ENCODE measurements at regions not wholly inside any gene's neighbourhood (a gene's known extent, or its start where the extent isn't known, plus 50 kb on each side); places are given as distances from the start of the nearest gene placed in this dataset.
"Not testable (repeated sequence)": the region's sequence is repeated elsewhere in the genome, so short reads cannot be mapped to it uniquely, and the experiment has no call there.

GRCh38 chr3:161671141-161671540, 174.5 kb downstream of the OTOL1 start:
- 82 to 91% methylated on average over 2 of the region's 2 CpGs for WGBS, 2 donors
- Histone ChIP-seq H3K36me3 (ENCODE audit: control insufficient read depth in 4 of 4, insufficient read depth in 4 of 4, low read length in 4 of 4) (no peaks in the 10 kb centered on the region), H3K4me3 (no peak overlapping the region), H3K27me3 (ENCODE audit: control insufficient read depth in 3 of 3, insufficient read depth in 3 of 3, low read length in 2 of 3) (no peaks in the 10 kb centered on the region), H3K4me1 (ENCODE audit: control insufficient read depth in 5 of 5, insufficient read depth in 5 of 5, low read length in 5 of 5) (no peaks in the 10 kb centered on the region), H3K9me3 (ENCODE audit: control insufficient read depth in 4 of 4, insufficient read depth in 3 of 4, low read length in 3 of 4) (peaks cover 0 to 3% (median under 1%) of the 10 kb centered on the region in 4 donors), H3K9ac (ENCODE audit: insufficient read depth in 1 of 2, low read length in 2 of 2) (no peak overlapping the region), H3K27ac (ENCODE audit: low read depth in 1 of 2, low read length in 1 of 2) (no peak overlapping the region)
- ATAC-seq (ENCODE audit: insufficient read depth, low FRiP score) (no peak), DNase-seq (no peak)
- TF ChIP-seq, protein P1, sequence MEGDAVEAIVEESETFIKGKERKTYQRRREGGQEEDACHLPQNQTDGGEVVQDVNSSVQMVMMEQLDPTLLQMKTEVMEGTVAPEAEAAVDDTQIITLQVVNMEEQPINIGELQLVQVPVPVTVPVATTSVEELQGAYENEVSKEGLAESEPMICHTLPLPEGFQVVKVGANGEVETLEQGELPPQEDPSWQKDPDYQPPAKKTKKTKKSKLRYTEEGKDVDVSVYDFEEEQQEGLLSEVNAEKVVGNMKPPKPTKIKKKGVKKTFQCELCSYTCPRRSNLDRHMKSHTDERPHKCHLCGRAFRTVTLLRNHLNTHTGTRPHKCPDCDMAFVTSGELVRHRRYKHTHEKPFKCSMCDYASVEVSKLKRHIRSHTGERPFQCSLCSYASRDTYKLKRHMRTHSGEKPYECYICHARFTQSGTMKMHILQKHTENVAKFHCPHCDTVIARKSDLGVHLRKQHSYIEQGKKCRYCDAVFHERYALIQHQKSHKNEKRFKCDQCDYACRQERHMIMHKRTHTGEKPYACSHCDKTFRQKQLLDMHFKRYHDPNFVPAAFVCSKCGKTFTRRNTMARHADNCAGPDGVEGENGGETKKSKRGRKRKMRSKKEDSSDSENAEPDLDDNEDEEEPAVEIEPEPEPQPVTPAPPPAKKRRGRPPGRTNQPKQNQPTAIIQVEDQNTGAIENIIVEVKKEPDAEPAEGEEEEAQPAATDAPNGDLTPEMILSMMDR (IDR thresholded peaks at IDR 0.05; ENCODE audit: control extremely low read depth, extremely low read depth), result no peak

DNA sequence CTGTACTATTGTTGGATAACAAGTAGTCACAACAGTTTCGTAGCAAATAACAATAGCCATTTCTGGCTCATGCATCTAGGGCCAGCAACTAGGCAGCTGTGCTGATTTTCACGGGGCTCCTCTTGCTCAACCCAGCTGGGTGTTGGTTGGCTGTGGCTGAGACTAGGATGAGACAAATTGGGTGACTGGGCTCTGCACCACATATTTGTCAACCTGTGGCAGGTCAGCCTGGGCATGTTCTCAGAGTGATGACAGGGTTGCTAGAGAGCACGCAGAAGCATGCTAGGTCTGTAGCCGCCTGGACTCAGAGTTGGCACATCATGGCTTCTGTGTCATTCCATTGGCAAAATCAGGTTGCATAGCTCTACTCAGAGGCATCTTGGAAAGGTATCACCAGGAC, 175.9 kb downstream of the OTOL1 start:
- Histone ChIP-seq H3K27me3 (ENCODE audit: control insufficient read depth in 3 of 3, insufficient read depth in 3 of 3, low read length in 2 of 3) (no peaks in the 10 kb centered on the region), H3K27ac (ENCODE audit: low read depth in 1 of 2, low read length in 1 of 2) (no peak overlapping the region), H3K9me3 (ENCODE audit: control insufficient read depth in 4 of 4, insufficient read depth in 3 of 4, low read length in 3 of 4) (peaks cover 0 to 3% (median under 1%) of the 10 kb centered on the region in 4 donors), H3K9ac (ENCODE audit: insufficient read depth in 1 of 2, low read length in 2 of 2) (no peak overlapping the region), H3K4me1 (ENCODE audit: control insufficient read depth in 5 of 5, insufficient read depth in 5 of 5, low read length in 5 of 5) (no peaks in the 10 kb centered on the region), H3K4me3 (no peak overlapping the region), H3K36me3 (ENCODE audit: control insufficient read depth in 4 of 4, insufficient read depth in 4 of 4, low read length in 4 of 4) (no peaks in the 10 kb centered on the region)
- DNase-seq (no peak), ATAC-seq (ENCODE audit: insufficient read depth, low FRiP score) (no peak)
- WGBS, 2 donors, result 61 to 73% methylated on average over 4 of the region's 4 CpGs
- TF ChIP-seq, protein P1 (IDR thresholded peaks at IDR 0.05; ENCODE audit: control extremely low read depth, extremely low read depth), result no peak

GRCh38 chr3:161673866-161674265, 177.3 kb downstream of the OTOL1 start:
- H3K9me3 ChIP-seq (ENCODE audit: control insufficient read depth in 4 of 4, insufficient read depth in 3 of 4, low read length in 3 of 4), result peaks cover 0 to 3% (median under 1%) of the 10 kb centered on the region in 4 donors
- H3K9ac ChIP-seq (ENCODE audit: insufficient read depth in 1 of 2, low read length in 2 of 2), result no peak overlapping the region
- H3K27ac ChIP-seq (ENCODE audit: low read depth in 1 of 2, low read length in 1 of 2), result no peak overlapping the region
- DNase-seq, result no peak
- TF ChIP-seq, protein P1 (IDR thresholded peaks at IDR 0.05; ENCODE audit: control extremely low read depth, extremely low read depth), result no peak
- no peaks in the 10 kb centered on the region for H3K36me3 ChIP-seq (ENCODE audit: control insufficient read depth in 4 of 4, insufficient read depth in 4 of 4, low read length in 4 of 4)
- H3K27me3 ChIP-seq (ENCODE audit: control insufficient read depth in 3 of 3, insufficient read depth in 3 of 3, low read length in 2 of 3), result no peaks in the 10 kb centered on the region
- H3K4me1 ChIP-seq (ENCODE audit: control insufficient read depth in 5 of 5, insufficient read depth in 5 of 5, low read length in 5 of 5), result no peaks in the 10 kb centered on the region
- 90 to 91% methylated on average over 1 of the region's 1 CpG for WGBS, 2 donors
- no peak overlapping the region for H3K4me3 ChIP-seq
- no peak for ATAC-seq (ENCODE audit: insufficient read depth, low FRiP score)

- H3K27me3 ChIP-seq (ENCODE audit: control insufficient read depth in 3 of 3, insufficient read depth in 3 of 3, low read length in 2 of 3), result no peaks in the 10 kb centered on the region
- no peaks in the 10 kb centered on the region for H3K4me1 ChIP-seq (ENCODE audit: control insufficient read depth in 5 of 5, insufficient read depth in 5 of 5, low read length in 5 of 5)
- no peak overlapping the region for H3K4me3 ChIP-seq
- no peak for DNase-seq
- H3K27ac ChIP-seq (ENCODE audit: low read depth in 1 of 2, low read length in 1 of 2), result no peak overlapping the region
- ATAC-seq (ENCODE audit: insufficient read depth, low FRiP score), result no peak
- no peaks in the 10 kb centered on the region for H3K36me3 ChIP-seq (ENCODE audit: control insufficient read depth in 4 of 4, insufficient read depth in 4 of 4, low read length in 4 of 4)
- TF ChIP-seq, protein P1 (IDR thresholded peaks at IDR 0.05; ENCODE audit: control extremely low read depth, extremely low read depth), result no peak
- no peak overlapping the region for H3K9ac ChIP-seq (ENCODE audit: insufficient read depth in 1 of 2, low read length in 2 of 2)
- peaks cover 0 to 3% (median 0%) of the 10 kb centered on the region in 4 donors for H3K9me3 ChIP-seq (ENCODE audit: control insufficient read depth in 4 of 4, insufficient read depth in 3 of 4, low read length in 3 of 4)
Observed at GRCh38 chr3:161674402-161674801, 177.8 kb downstream of the OTOL1 start.

- H3K4me3 ChIP-seq; ATAC-seq (ENCODE audit: insufficient read depth, low FRiP score); H3K36me3 ChIP-seq (ENCODE audit: control insufficient read depth in 4 of 4, insufficient read depth in 4 of 4, low read length in 4 of 4); H3K9ac ChIP-seq (ENCODE audit: insufficient read depth in 1 of 2, low read length in 2 of 2); H3K9me3 ChIP-seq (ENCODE audit: control insufficient read depth in 4 of 4, insufficient read depth in 3 of 4, low read length in 3 of 4); H3K27ac ChIP-seq (ENCODE audit: low read depth in 1 of 2, low read length in 1 of 2); H3K27me3 ChIP-seq (ENCODE audit: control insufficient read depth in 3 of 3, insufficient read depth in 3 of 3, low read length in 2 of 3); DNase-seq; H3K4me1 ChIP-seq (ENCODE audit: control insufficient read depth in 5 of 5, insufficient read depth in 5 of 5, low read length in 5 of 5): not testable (repeated sequence)
- WGBS, 2 donors, result 86 to 93% methylated on average over 6 of the region's 6 CpGs
Observed at GRCh38 chr3:161681831-161682230, 185.2 kb downstream of the OTOL1 start.
